ENCODE measurements at regions not wholly inside any gene's neighbourhood (a gene's known extent, or its start where the extent isn't known, plus 50 kb on each side); places are given as distances from the start of the nearest gene placed in this dataset.

DNA sequence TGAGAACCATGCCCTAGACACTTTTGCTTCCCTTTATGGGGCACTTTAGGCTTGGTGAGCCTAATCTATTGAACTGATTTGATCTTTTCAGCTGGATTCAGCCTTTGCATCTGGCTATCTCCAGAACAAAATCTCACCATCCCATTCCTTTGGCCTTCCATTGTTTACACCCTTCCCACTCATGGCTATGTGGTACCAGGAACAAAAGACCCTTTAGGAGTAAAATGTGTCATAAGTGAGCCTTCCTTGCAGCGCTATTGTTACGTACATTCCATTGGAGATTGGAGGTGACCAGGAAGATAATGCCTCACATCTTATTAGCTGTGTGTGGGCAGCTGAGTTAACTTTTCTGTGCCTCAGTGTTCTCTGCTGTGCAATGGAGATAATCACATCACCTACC is 188.4 kb downstream of the SATB1 start:
- TF ChIP-seq, protein P1, sequence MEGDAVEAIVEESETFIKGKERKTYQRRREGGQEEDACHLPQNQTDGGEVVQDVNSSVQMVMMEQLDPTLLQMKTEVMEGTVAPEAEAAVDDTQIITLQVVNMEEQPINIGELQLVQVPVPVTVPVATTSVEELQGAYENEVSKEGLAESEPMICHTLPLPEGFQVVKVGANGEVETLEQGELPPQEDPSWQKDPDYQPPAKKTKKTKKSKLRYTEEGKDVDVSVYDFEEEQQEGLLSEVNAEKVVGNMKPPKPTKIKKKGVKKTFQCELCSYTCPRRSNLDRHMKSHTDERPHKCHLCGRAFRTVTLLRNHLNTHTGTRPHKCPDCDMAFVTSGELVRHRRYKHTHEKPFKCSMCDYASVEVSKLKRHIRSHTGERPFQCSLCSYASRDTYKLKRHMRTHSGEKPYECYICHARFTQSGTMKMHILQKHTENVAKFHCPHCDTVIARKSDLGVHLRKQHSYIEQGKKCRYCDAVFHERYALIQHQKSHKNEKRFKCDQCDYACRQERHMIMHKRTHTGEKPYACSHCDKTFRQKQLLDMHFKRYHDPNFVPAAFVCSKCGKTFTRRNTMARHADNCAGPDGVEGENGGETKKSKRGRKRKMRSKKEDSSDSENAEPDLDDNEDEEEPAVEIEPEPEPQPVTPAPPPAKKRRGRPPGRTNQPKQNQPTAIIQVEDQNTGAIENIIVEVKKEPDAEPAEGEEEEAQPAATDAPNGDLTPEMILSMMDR (IDR thresholded peaks at IDR 0.05) = no peak
- no peak for TF ChIP-seq POLR2A (IDR thresholded peaks at IDR 0.05)
